ENCODE measurements at regions not wholly inside any gene's neighbourhood (a gene's known extent, or its start where the extent isn't known, plus 50 kb on each side); places are given as distances from the start of the nearest gene placed in this dataset.
"Not testable (repeated sequence)": the region's sequence is repeated elsewhere in the genome, so short reads cannot be mapped to it uniquely, and the experiment has no call there.

- intact Hi-C loops (cut with micrococcal nuclease): loop anchor here (10.0 kb wide), 2 partner anchors 177 to 617 kb away; no protein-coding TSS in a partner anchor
- no peak overlapping the region for H3K27ac Mint-ChIP-seq
These were observed 448.6 kb downstream of the SETD4 start for GRCh38 chr21:35611708-35612132.

GRCh38 chr21:35609263-35609662 is 451.1 kb downstream of the SETD4 start:
- Mint-ChIP-seq H3K27me3 (ENCODE audit: insufficient read depth) (peaks cover 2% of the 10 kb centered on the region), H3K4me1 (ENCODE audit: low read depth) (no peaks in the 10 kb centered on the region), H3K36me3 (ENCODE audit: low read depth) (no peaks in the 10 kb centered on the region), H3K4me3 (no peak overlapping the region), H3K27ac (no peak overlapping the region), H3K9me3 (no peaks in the 10 kb centered on the region)
- DNase-seq (ENCODE audit: low spot score): no peak
- intact Hi-C loops (cut with micrococcal nuclease): no loop called here

More at GRCh38 chr21:35611708-35612132, 448.6 kb downstream of the SETD4 start:
- peaks cover 2% of the 10 kb centered on the region for H3K27me3 Mint-ChIP-seq (ENCODE audit: insufficient read depth)
- DNase-seq (ENCODE audit: low spot score): no peak
- H3K9me3 Mint-ChIP-seq: no peaks in the 10 kb centered on the region
- no peaks in the 10 kb centered on the region for H3K4me1 Mint-ChIP-seq (ENCODE audit: low read depth)
- H3K36me3 Mint-ChIP-seq (ENCODE audit: low read depth): no peaks in the 10 kb centered on the region
- no peak overlapping the region for H3K4me3 Mint-ChIP-seq

GRCh38 chr21:35607406-35607805 is 452.9 kb downstream of the SETD4 start:
- no peak for DNase-seq (ENCODE audit: low spot score)
- Mint-ChIP-seq H3K4me1 (ENCODE audit: low read depth) (no peaks in the 10 kb centered on the region), H3K9me3 (no peaks in the 10 kb centered on the region), H3K4me3 (no peak overlapping the region), H3K27me3 (ENCODE audit: insufficient read depth) (peaks cover 4% of the 10 kb centered on the region), H3K27ac (no peak overlapping the region), H3K36me3 (ENCODE audit: low read depth) (no peaks in the 10 kb centered on the region)
- intact Hi-C loops (cut with micrococcal nuclease): no loop called here

DNA sequence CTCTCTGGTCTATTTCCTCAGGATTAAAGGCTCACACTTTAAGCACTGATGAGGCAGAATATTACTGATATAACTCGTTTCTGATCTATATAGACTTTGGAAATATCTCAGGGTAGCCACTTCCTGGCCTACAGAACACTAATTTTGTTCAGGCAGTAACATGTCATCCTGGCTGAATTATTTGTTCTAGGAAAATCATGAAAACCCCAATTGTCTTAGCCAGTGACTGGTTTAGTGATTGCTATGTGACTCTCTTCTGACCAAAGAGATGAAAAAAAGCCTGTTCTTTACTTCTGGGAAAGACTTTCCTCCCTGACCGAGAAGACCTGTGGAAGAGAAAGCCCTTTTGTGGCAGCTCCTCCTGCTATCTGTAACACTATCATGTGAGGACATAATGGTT is 453.7 kb downstream of the SETD4 start:
- Mint-ChIP-seq H3K9me3 (no peaks in the 10 kb centered on the region), H3K36me3 (ENCODE audit: low read depth) (no peaks in the 10 kb centered on the region), H3K4me1 (ENCODE audit: low read depth) (no peaks in the 10 kb centered on the region), H3K27ac (no peak overlapping the region), H3K27me3 (ENCODE audit: insufficient read depth) (peaks cover 5% of the 10 kb centered on the region), H3K4me3 (no peak overlapping the region)
- intact Hi-C loops (cut with micrococcal nuclease): no loop called here
- no peak for DNase-seq (ENCODE audit: low spot score)

DNA sequence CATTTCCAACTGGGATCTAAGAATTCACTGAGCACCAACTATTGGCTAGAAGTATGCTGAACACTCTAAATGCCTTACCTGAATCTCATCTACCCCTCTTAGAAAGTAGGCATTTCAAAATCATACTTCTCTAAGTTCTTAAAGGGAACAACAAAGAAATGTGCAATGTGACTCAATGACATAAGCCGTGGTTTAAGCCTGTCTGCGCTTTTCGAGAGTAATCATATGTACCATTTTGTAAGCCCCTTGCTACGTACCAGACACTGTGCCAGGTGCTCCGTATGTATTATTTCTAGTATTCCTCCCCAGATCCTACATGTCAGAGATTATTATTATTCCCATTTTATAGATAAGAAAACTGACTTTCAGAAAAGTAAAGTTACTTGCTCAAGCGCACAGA is 454.2 kb downstream of the SETD4 start:
- no peak for DNase-seq (ENCODE audit: low spot score)
- peaks cover 5% of the 10 kb centered on the region for H3K27me3 Mint-ChIP-seq (ENCODE audit: insufficient read depth)
- no peak overlapping the region for H3K4me3 Mint-ChIP-seq
- intact Hi-C loops (cut with micrococcal nuclease): no loop called here
- H3K27ac Mint-ChIP-seq: no peak overlapping the region
- H3K4me1 Mint-ChIP-seq (ENCODE audit: low read depth): no peaks in the 10 kb centered on the region
- H3K9me3 Mint-ChIP-seq: no peaks in the 10 kb centered on the region
- no peaks in the 10 kb centered on the region for H3K36me3 Mint-ChIP-seq (ENCODE audit: low read depth)

DNA sequence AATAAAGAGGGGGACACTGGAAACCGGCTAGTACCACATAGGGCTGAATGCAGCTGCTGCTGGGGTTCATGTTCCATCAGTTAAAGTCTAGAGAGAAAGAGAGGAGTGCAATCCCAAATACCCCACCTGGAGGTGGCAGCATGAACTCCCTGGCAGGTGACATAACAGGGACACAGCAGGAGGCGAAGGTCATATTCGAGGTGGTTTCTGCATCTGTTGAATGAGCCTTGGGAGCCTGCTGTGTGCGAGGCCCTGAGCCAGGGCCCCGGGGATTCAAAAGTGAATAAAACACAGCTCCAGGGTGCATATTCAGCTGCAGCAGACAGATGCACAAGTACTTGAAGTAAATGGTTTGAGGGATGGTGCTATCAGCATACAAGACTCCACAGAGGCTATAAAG is 456.8 kb downstream of the SETD4 start:
- H3K27ac Mint-ChIP-seq: no peak overlapping the region
- H3K9me3 Mint-ChIP-seq: no peaks in the 10 kb centered on the region
- no peaks in the 10 kb centered on the region for H3K4me1 Mint-ChIP-seq (ENCODE audit: low read depth)
- H3K36me3 Mint-ChIP-seq (ENCODE audit: low read depth): no peaks in the 10 kb centered on the region
- H3K27me3 Mint-ChIP-seq (ENCODE audit: insufficient read depth): peaks cover 5% of the 10 kb centered on the region
- intact Hi-C loops (cut with micrococcal nuclease): no loop called here
- no peak overlapping the region for H3K4me3 Mint-ChIP-seq
- DNase-seq (ENCODE audit: low spot score): no peak

DNA sequence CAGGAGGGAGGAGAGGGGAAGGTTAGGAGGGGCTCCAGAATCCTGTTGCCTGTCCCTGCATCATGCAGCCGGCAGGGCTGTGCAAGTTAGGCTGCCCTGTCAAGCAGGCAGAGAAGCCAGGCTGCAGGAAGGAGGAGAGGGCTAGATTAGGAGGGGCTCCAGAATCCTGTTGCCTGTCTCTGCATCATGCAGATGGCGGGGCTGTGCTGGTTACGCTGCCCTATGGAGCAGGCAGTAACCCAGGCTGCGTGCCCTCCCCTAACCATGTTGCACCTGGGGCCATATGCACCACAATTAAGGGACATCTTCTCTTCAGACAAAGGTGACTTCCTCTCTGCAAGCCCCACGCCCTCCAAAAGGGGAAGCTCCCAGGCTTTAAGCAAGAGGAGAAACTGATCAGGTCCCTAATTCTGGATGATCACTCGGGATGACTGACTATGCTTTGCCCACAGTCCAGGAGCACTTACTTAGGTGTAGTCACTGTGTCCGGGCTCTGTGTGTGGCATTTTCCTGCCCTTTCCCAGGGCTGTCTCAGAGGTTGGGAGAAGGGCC is 457.4 kb downstream of the SETD4 start:
- Mint-ChIP-seq H3K27ac (no peak overlapping the region), H3K4me3 (no peak overlapping the region), H3K27me3 (ENCODE audit: insufficient read depth) (peaks cover 5% of the 10 kb centered on the region), H3K9me3 (no peaks in the 10 kb centered on the region), H3K4me1 (ENCODE audit: low read depth) (no peaks in the 10 kb centered on the region), H3K36me3 (ENCODE audit: low read depth) (no peaks in the 10 kb centered on the region)
- no peak for DNase-seq (ENCODE audit: low spot score)
- intact Hi-C loops (cut with micrococcal nuclease): no loop called here

GRCh38 chr21:35601211-35601610 is 459.1 kb downstream of the SETD4 start:
- Mint-ChIP-seq H3K27ac (no peak overlapping the region), H3K9me3 (no peaks in the 10 kb centered on the region), H3K36me3 (ENCODE audit: low read depth) (no peaks in the 10 kb centered on the region), H3K4me1 (ENCODE audit: low read depth) (no peaks in the 10 kb centered on the region), H3K27me3 (ENCODE audit: insufficient read depth) (peaks cover 5% of the 10 kb centered on the region), H3K4me3 (no peak overlapping the region)
- intact Hi-C loops (cut with micrococcal nuclease): no loop called here
- no peak for DNase-seq (ENCODE audit: low spot score)

DNA sequence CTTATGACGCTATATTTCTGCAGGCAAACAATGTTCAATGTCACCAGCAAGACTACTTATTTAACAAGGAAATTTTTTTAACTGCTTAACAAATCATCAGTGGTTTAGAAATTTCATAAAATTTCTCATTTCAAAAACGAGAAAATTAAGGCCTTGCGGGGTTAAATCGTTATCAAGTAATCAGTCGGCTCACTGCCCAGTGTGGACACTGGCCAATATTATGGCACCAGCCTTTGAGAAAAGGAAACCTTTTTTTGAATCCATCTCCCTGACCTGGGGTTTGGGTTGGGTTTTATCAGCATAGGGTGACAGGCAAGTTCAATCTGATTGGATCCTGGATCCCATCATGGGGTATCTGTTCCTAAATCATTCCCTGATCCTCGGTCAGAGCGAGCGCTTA is 461.2 kb downstream of the SETD4 start:
- Mint-ChIP-seq H3K4me1 (ENCODE audit: low read depth) (no peaks in the 10 kb centered on the region), H3K4me3 (no peak overlapping the region), H3K27me3 (ENCODE audit: insufficient read depth) (peaks cover 5% of the 10 kb centered on the region), H3K27ac (no peak overlapping the region), H3K36me3 (ENCODE audit: low read depth) (peaks cover 2% of the 10 kb centered on the region), H3K9me3 (peaks cover 3% of the 10 kb centered on the region)
- no peak for DNase-seq (ENCODE audit: low spot score)
- intact Hi-C loops (cut with micrococcal nuclease): no loop called here

GRCh38 chr21:35597750-35598339 is 462.5 kb downstream of the SETD4 start:
- Mint-ChIP-seq H3K27ac (no peak overlapping the region), H3K36me3 (ENCODE audit: low read depth) (peaks cover 2% of the 10 kb centered on the region), H3K4me1 (ENCODE audit: low read depth) (no peaks in the 10 kb centered on the region), H3K4me3 (no peak overlapping the region), H3K27me3 (ENCODE audit: insufficient read depth) (peaks cover 3% of the 10 kb centered on the region), H3K9me3 (peaks cover 3% of the 10 kb centered on the region)
- intact Hi-C loops (cut with micrococcal nuclease): no loop called here
- DNase-seq (ENCODE audit: low spot score): no peak

DNA sequence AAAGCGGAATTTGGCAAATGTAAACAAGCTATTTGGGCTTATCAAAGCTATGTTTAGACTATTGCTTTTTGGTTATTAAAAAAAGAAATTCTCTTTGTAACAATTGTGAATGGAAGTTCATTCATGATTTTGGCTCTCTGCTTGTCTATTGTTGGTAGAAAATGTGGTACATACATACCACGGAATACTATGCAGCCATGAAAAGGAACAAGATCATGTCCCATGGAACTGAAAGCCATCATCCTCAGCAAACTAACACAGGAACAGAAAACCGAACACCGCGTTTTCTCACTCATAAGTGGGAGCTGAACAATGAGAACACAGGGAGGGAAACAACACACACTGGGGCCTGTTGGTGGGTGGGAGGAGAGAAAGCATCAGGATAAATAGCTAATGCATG is 465.4 kb downstream of the SETD4 start:
- H3K36me3 Mint-ChIP-seq (ENCODE audit: low read depth): peaks cover 2% of the 10 kb centered on the region
- H3K27ac Mint-ChIP-seq: no peak overlapping the region
- peaks cover 7% of the 10 kb centered on the region for H3K27me3 Mint-ChIP-seq (ENCODE audit: insufficient read depth)
- H3K9me3 Mint-ChIP-seq: peaks cover 3% of the 10 kb centered on the region
- H3K4me3 Mint-ChIP-seq: no peak overlapping the region
- intact Hi-C loops (cut with micrococcal nuclease): no loop called here
- no peak for DNase-seq (ENCODE audit: low spot score)
- no peaks in the 10 kb centered on the region for H3K4me1 Mint-ChIP-seq (ENCODE audit: low read depth)

DNA sequence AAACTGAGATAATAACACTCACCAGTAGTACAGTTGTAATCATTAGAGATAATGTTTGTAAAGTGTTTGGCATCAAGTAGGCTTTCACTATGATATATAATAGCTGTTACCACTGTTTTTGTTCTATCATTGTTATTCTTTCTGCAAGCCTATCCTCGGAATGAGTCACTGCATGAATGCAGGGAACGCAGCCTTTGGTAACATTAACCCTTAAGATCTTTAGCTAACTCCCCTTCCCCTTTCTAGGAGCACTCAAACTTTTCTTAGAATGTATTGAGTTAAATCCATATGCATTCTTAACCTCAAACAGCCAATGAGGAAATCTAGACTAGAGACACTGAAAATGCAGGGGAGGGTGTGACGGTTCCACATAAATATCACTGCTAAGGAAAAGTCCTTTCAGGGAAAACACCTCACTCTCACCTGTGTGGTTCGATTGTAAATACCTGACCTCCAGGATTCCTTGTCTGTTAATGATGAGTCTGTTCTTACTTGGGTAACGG is 467.3 kb downstream of the SETD4 start:
- H3K4me3 Mint-ChIP-seq: no peak overlapping the region
- peaks cover 2% of the 10 kb centered on the region for H3K36me3 Mint-ChIP-seq (ENCODE audit: low read depth)
- no peaks in the 10 kb centered on the region for H3K4me1 Mint-ChIP-seq (ENCODE audit: low read depth)
- H3K27me3 Mint-ChIP-seq (ENCODE audit: insufficient read depth): peaks cover 7% of the 10 kb centered on the region
- no peak overlapping the region for H3K27ac Mint-ChIP-seq
- H3K9me3 Mint-ChIP-seq: peaks cover 3% of the 10 kb centered on the region
- DNase-seq (ENCODE audit: low spot score): no peak
- intact Hi-C loops (cut with micrococcal nuclease): no loop called here

DNA sequence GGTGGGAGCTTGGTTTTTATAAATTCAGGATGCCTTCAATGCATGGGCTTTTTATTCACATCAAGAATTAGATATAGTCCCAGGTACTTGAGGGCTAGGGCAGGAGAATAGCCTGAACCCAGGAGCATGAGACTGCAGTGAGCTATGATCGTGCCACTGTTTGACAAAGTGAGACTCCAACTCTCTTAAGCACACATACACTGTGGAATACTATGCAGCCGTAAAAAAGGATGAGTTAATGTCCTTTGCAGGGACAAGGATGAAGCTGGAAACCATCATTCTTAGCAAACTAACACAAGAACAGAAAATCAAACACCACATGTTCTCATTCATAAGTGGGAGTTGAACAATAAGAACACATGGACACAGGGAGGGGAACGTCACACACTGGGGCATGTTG is 470.0 kb downstream of the SETD4 start:
- DNase-seq (ENCODE audit: low spot score); H3K27ac Mint-ChIP-seq; H3K9me3 Mint-ChIP-seq; H3K4me3 Mint-ChIP-seq; H3K4me1 Mint-ChIP-seq (ENCODE audit: low read depth); H3K36me3 Mint-ChIP-seq (ENCODE audit: low read depth); intact Hi-C loops (cut with micrococcal nuclease); H3K27me3 Mint-ChIP-seq (ENCODE audit: insufficient read depth): not testable (repeated sequence)
